Liver (tissue), 8 donors: ENCODE measurements at regions not wholly inside any gene's neighbourhood (a gene's known extent, or its start where the extent isn't known, plus 50 kb on each side); places are given as distances from the start of the nearest gene placed in this dataset.

Experiments
- DNase-seq: peaks from one replicate; pipeline ENCODE4 v3.0.0-alpha.2; 2017; ENCODE audit warnings: low spot score
- H3K27ac ChIP-seq, 2 donors: one replicate each; pipeline ENCODE4 v1.7.0; 2013; ENCODE audit warnings: inconsistent platforms in 2 of 2, low read length in 2 of 2, control low read depth in 1 of 2, low read depth in 1 of 2, mild to moderate bottlenecking in 1 of 2
- H3K27me3 ChIP-seq, 4 donors: one replicate each; pipeline versions ENCODE4 v1.6.1 to v1.7.0; 2013; ENCODE audit warnings: low read length in 3 of 4, inconsistent platforms in 1 of 4, mild to moderate bottlenecking in 1 of 4, moderate library complexity in 1 of 4; ENCODE audit not compliant: control insufficient read depth in 4 of 4, insufficient read depth in 4 of 4
- H3K36me3 ChIP-seq, 4 donors: one replicate each; pipeline versions ENCODE4 v1.6.1 to v1.7.0; 2013; ENCODE audit warnings: low read length in 3 of 4, mild to moderate bottlenecking in 3 of 4, low read depth in 1 of 4, moderate library complexity in 1 of 4; ENCODE audit not compliant: control insufficient read depth in 4 of 4, insufficient read depth in 3 of 4
- H3K4me1 ChIP-seq, 4 donors: one replicate each; pipeline versions ENCODE4 v1.6.1 to v1.7.0; 2013; ENCODE audit warnings: low read length in 3 of 4, mild to moderate bottlenecking in 3 of 4, moderate library complexity in 1 of 4; ENCODE audit not compliant: control insufficient read depth in 4 of 4, insufficient read depth in 4 of 4
- H3K4me3 ChIP-seq, 3 donors: one replicate each; pipeline versions ENCODE4 v1.6.1 to v1.7.0; 2013; ENCODE audit warnings: low read length in 3 of 3, control low read depth in 1 of 3, low read depth in 1 of 3, mild to moderate bottlenecking in 1 of 3
- H3K9ac ChIP-seq, 2 donors: one replicate each; pipeline ENCODE4 v1.7.0; 2013; ENCODE audit warnings: low read length in 2 of 2, mild to moderate bottlenecking in 2 of 2, moderate library complexity in 2 of 2, control low read depth in 1 of 2, low read depth in 1 of 2
- H3K9me3 ChIP-seq, 4 donors: one replicate each; pipeline versions ENCODE4 v1.6.1 to v1.7.0; 2013; ENCODE audit warnings: low read length in 3 of 4; ENCODE audit not compliant: control insufficient read depth in 4 of 4
- ATF3 ChIP-seq: IDR thresholded peaks from 2 replicates; pipeline ENCODE4 v1.6.1; 2016; ENCODE audit warnings: antibody characterized with exemption
- CTCF ChIP-seq: fragments of 150-350 bp; IDR thresholded peaks from 2 replicates; pipeline ENCODE4 v1.5.1; 2017; ENCODE audit warnings: improper control_type of control experiment, low read depth, low read length; ENCODE audit not compliant: missing input control
- EGR1 ChIP-seq, 2 donors: IDR thresholded peaks; 2 replicates each; pipeline ENCODE4 v1.6.1; 2016 to 2018; ENCODE audit warnings: antibody characterized with exemption in 2 of 2, low read depth in 2 of 2
- FOXA1 ChIP-seq: IDR thresholded peaks from 2 replicates; pipeline ENCODE4 v1.6.1; 2016; ENCODE audit warnings: antibody characterized with exemption
- FOXA2 ChIP-seq: IDR thresholded peaks from 2 replicates; pipeline ENCODE4 v1.6.1; 2016; ENCODE audit warnings: antibody characterized with exemption
- GABPA ChIP-seq, 2 donors: IDR thresholded peaks in 1 of 2; conservative IDR thresholded peaks in 1 of 2; 2 replicates each; pipeline ENCODE4 v1.6.1; 2016; ENCODE audit warnings: antibody characterized with exemption in 2 of 2, mild to moderate bottlenecking in 1 of 2, moderate library complexity in 1 of 2
- HNF4A ChIP-seq, 2 donors: conservative IDR thresholded peaks; 2 replicates each; pipeline ENCODE4 v1.6.1; 2016; ENCODE audit warnings: antibody characterized with exemption in 2 of 2, mild to moderate bottlenecking in 2 of 2
- HNF4G ChIP-seq: IDR thresholded peaks from 2 replicates; pipeline ENCODE4 v1.6.1; 2016; ENCODE audit warnings: antibody characterized with exemption
- JUND ChIP-seq, 2 donors: IDR thresholded peaks; 2 replicates each; pipeline ENCODE4 v1.6.1; 2016; ENCODE audit warnings: antibody characterized with exemption in 2 of 2
- NR2F2 ChIP-seq: IDR thresholded peaks from 2 replicates; pipeline ENCODE4 v1.6.1; 2016; ENCODE audit warnings: antibody characterized with exemption
- RAD21 ChIP-seq, 2 donors: IDR thresholded peaks; 2 replicates each; pipeline ENCODE4 v1.6.1; 2016; ENCODE audit warnings: antibody characterized with exemption in 2 of 2, mild to moderate bottlenecking in 2 of 2
- RXRA ChIP-seq, 2 donors: IDR thresholded peaks; 2 replicates each; pipeline ENCODE4 v1.6.1; 2017 to 2018; ENCODE audit warnings: antibody characterized with exemption in 2 of 2, mild to moderate bottlenecking in 1 of 2
- SP1 ChIP-seq: IDR thresholded peaks from 2 replicates; pipeline ENCODE4 v1.6.1; 2018; ENCODE audit warnings: antibody characterized with exemption, mild to moderate bottlenecking
- TAF1 ChIP-seq: conservative IDR thresholded peaks from 2 replicates; pipeline ENCODE4 v1.6.1; 2016; ENCODE audit warnings: antibody characterized with exemption, mild to moderate bottlenecking
- YY1 ChIP-seq: IDR thresholded peaks from 2 replicates; pipeline ENCODE4 v1.6.1; 2016; ENCODE audit warnings: antibody characterized with exemption, mild to moderate bottlenecking
- ZBTB33 ChIP-seq: IDR thresholded peaks from 2 replicates; pipeline ENCODE4 v1.6.1; 2016; ENCODE audit warnings: antibody characterized with exemption
- WGBS: extraction: QIAGEN DNeasy Blood & Tissue Kit; methylation state at CpG from one replicate; pipeline ENCODE4 v1.1.7; 2013; 5-methylcytosine and 5-hydroxymethylcytosine counted together
- TF ChIP-seq, protein P1 (sequence below): IDR thresholded peaks from 2 replicates; pipeline ENCODE4 v1.6.1; 2016; ENCODE audit warnings: antibody characterized with exemption
- TF ChIP-seq, protein P2 (sequence below): IDR thresholded peaks from 2 replicates; pipeline ENCODE4 v1.6.1; 2016; ENCODE audit warnings: antibody characterized with exemption, mild to moderate bottlenecking
- donor health status: healthy.
- donor health status: healthy.
- donor health status: healthy.
- donor health status: healthy.
- donor health status: healthy.

GRCh38 chr14:101155575-101155974 lies 252.1 kb upstream of the RTL1 start:
- Histone ChIP-seq H3K27me3 (peaks cover 0 to 3% (median under 1%) of the 10 kb centered on the region in 4 donors), H3K4me3 (no peak overlapping the region), H3K27ac (no peak overlapping the region), H3K4me1 (no peaks in the 10 kb centered on the region), H3K36me3 (no peaks in the 10 kb centered on the region), H3K9ac (no peak overlapping the region), H3K9me3 (no peaks in the 10 kb centered on the region)
- no peak for DNase-seq
- TF ChIP-seq HNF4G (no peak), TAF1 (no peak), HNF4A (conservative IDR thresholded peaks at IDR 0.05) (no peak), FOXA2 (no peak)
- TF ChIP-seq, protein P1, sequence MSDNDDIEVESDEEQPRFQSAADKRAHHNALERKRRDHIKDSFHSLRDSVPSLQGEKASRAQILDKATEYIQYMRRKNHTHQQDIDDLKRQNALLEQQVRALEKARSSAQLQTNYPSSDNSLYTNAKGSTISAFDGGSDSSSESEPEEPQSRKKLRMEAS: no peak
- WGBS: 69% methylated on average over 4 of the region's 4 CpGs

DNA sequence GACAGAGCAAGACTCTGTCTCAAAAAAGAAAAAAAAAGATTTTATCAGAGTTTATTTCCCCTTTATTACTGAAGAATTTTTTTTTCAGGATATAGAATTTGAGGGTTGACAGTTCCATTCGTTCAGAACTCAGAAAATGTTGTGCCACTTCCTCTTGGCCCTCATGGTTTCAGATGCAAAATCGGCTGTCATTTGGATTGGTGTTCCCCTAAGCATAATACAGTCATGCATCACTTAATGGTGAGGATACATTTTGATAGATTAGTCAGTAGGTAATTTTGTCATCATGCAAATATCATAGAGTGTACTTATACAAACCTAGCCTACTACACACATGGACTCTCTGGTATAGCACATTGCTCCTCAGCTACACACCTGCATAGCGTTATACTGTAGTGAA lies 263.9 kb upstream of the RTL1 start:
- 71% methylated on average over 3 of the region's 3 CpGs for WGBS
- Histone ChIP-seq H3K4me1 (no peaks in the 10 kb centered on the region), H3K27me3 (peaks cover 0 to 2% (median 0%) of the 10 kb centered on the region in 4 donors), H3K4me3 (no peak overlapping the region), H3K9me3 (peaks cover 3 to 15% (median 9%) of the 10 kb centered on the region in 4 donors), H3K9ac (no peak overlapping the region), H3K27ac (no peak overlapping the region), H3K36me3 (no peaks in the 10 kb centered on the region)
- no peak for DNase-seq
- no peak for TF ChIP-seq HNF4A (conservative IDR thresholded peaks at IDR 0.05)
- no peak for TF ChIP-seq TAF1
- TF ChIP-seq, protein P1: no peak
- TF ChIP-seq CTCF: no peak
- TF ChIP-seq RXRA (IDR thresholded peaks at IDR 0.05): no peak
- no peak for TF ChIP-seq ZBTB33
- no peak for TF ChIP-seq HNF4G
- no peak for TF ChIP-seq NR2F2
- no peak for TF ChIP-seq SP1
- no peak for TF ChIP-seq EGR1 (IDR thresholded peaks at IDR 0.05; ENCODE audit: low read depth in 2 of 2)
- no peak for TF ChIP-seq ATF3
- no peak for TF ChIP-seq FOXA2
- TF ChIP-seq FOXA1: no peak
- TF ChIP-seq, protein P2, sequence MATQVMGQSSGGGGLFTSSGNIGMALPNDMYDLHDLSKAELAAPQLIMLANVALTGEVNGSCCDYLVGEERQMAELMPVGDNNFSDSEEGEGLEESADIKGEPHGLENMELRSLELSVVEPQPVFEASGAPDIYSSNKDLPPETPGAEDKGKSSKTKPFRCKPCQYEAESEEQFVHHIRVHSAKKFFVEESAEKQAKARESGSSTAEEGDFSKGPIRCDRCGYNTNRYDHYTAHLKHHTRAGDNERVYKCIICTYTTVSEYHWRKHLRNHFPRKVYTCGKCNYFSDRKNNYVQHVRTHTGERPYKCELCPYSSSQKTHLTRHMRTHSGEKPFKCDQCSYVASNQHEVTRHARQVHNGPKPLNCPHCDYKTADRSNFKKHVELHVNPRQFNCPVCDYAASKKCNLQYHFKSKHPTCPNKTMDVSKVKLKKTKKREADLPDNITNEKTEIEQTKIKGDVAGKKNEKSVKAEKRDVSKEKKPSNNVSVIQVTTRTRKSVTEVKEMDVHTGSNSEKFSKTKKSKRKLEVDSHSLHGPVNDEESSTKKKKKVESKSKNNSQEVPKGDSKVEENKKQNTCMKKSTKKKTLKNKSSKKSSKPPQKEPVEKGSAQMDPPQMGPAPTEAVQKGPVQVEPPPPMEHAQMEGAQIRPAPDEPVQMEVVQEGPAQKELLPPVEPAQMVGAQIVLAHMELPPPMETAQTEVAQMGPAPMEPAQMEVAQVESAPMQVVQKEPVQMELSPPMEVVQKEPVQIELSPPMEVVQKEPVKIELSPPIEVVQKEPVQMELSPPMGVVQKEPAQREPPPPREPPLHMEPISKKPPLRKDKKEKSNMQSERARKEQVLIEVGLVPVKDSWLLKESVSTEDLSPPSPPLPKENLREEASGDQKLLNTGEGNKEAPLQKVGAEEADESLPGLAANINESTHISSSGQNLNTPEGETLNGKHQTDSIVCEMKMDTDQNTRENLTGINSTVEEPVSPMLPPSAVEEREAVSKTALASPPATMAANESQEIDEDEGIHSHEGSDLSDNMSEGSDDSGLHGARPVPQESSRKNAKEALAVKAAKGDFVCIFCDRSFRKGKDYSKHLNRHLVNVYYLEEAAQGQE: no peak
- no peak for TF ChIP-seq JUND (IDR thresholded peaks at IDR 0.05)
- no peak for TF ChIP-seq YY1
- no peak for TF ChIP-seq GABPA (IDR thresholded peaks at IDR 0.05 in 1 of 2, conservative IDR thresholded peaks at IDR 0.05 in 1 of 2)
- TF ChIP-seq RAD21 (IDR thresholded peaks at IDR 0.05): no peak
